GM21576 (cell line): ENCODE measurements at regions not wholly inside any gene's neighbourhood (a gene's known extent, or its start where the extent isn't known, plus 50 kb on each side); places are given as distances from the start of the nearest gene placed in this dataset.

Experiments
- ATAC-seq: cut with Tn5 transposase; IDR thresholded peaks from one replicate; pipeline ENCODE4 v1.9.1; 2021; ENCODE audit warnings: mild to moderate bottlenecking, moderate library complexity; ENCODE audit not compliant: unreplicated experiment

- no peak for ATAC-seq
Measured at GRCh38 chr16:79408355-79408754, 192.2 kb downstream of the MAF start.

GRCh38 chr16:79407461-79408135 lies 192.9 kb downstream of the MAF start:
- no peak for ATAC-seq

- no peak for ATAC-seq
Measured at GRCh38 chr16:79407005-79407404, 193.5 kb downstream of the MAF start.

- no peak for ATAC-seq
Measured at GRCh38 chr16:79404571-79404970, 196.0 kb downstream of the MAF start.

GRCh38 chr16:79403534-79403933 lies 197.0 kb downstream of the MAF start:
- ATAC-seq = no peak

GRCh38 chr16:79402920-79403319 lies 197.6 kb downstream of the MAF start:
- no peak for ATAC-seq

- ATAC-seq = no peak
Measured at GRCh38 chr16:79402356-79402755, 198.2 kb downstream of the MAF start.

- ATAC-seq = no peak
Measured at GRCh38 chr16:79401782-79402181, 198.8 kb downstream of the MAF start.

GRCh38 chr16:79401157-79401556 lies 199.4 kb downstream of the MAF start:
- ATAC-seq = no peak

GRCh38 chr16:79400462-79401149 lies 199.9 kb downstream of the MAF start:
- ATAC-seq = no peak

- ATAC-seq = no peak
Measured at GRCh38 chr16:79395591-79395990, 204.9 kb downstream of the MAF start.

GRCh38 chr16:79394206-79394605 lies 206.3 kb downstream of the MAF start:
- ATAC-seq = no peak

GRCh38 chr16:79393564-79393963 lies 207.0 kb downstream of the MAF start:
- no peak for ATAC-seq

GRCh38 chr16:79393127-79393526 lies 207.4 kb downstream of the MAF start:
- no peak for ATAC-seq

- ATAC-seq = no peak
Measured at GRCh38 chr16:79392081-79392480, 208.5 kb downstream of the MAF start.

GRCh38 chr16:79391395-79391794 lies 209.1 kb downstream of the MAF start:
- no peak for ATAC-seq

- ATAC-seq = no peak
Measured at GRCh38 chr16:79390481-79391051, 210.0 kb downstream of the MAF start.

- no peak for ATAC-seq
Measured at GRCh38 chr16:79388396-79388795, 212.1 kb downstream of the MAF start.

- ATAC-seq = no peak
Measured at GRCh38 chr16:79386299-79386698, 214.2 kb downstream of the MAF start.

- no peak for ATAC-seq
Measured at GRCh38 chr16:79381603-79382042, 218.9 kb downstream of the MAF start.

GRCh38 chr16:79380995-79381602 lies 219.4 kb downstream of the MAF start:
- ATAC-seq = no peak

GRCh38 chr16:79379095-79379494 lies 221.4 kb downstream of the MAF start:
- ATAC-seq = no peak
